HUDEP-2 (cell line): ENCODE measurements at regions not wholly inside any gene's neighbourhood (a gene's known extent, or its start where the extent isn't known, plus 50 kb on each side); places are given as distances from the start of the nearest gene placed in this dataset.

Experiments used
- DNase-seq, 76 experiments: peaks; one replicate each; lab custom pipeline; 2025; ENCODE audit not compliant: unreplicated experiment in 76 of 76; lab: John Stamatoyannopoulos, UW

- DNase-seq = no peak
Observed at GRCh38 chr12:126112849-126113248, 1047.6 kb downstream of the AACS start.

DNA sequence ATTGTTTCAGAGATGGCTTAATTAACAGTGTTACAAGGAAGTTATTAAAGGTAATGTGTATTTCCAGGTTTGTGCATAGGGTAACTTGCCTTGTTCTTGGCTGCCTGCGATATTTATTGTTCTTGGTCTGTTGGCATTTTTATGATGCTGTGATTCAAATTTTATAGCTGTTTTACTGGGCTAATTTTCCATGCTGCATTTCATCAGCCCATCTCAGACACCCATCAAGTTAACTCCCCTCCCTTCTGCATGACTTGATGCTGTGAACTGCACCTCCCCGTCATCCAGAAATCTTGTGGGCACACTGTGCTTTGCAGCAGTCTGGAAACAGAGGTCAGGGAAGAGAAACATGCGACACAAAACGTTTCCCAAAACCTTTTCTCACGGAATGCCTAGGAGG is 1049.2 kb downstream of the AACS start:
- DNase-seq = no peak

DNA sequence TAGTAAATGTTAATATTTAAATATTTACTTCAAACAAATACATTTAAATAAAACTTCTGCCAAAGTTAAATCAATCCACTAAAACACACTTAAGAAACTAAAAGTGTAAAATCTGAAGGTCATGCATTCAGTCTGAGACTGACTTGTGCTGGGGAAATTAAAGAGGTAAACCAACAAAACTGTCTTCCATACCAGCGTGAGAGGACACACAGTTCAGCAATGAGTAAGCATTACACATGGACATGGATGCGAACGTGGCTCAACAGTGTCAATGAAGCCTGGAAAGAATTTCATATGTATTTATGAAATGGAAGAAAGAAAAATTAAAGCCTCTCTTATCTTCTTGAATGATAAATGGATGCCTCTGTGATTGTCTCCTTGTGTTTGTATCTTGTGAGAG is 1052.3 kb downstream of the AACS start:
- no peak for DNase-seq

- no peak for DNase-seq
Observed at GRCh38 chr12:126139355-126139754, 1074.1 kb downstream of the AACS start.

DNA sequence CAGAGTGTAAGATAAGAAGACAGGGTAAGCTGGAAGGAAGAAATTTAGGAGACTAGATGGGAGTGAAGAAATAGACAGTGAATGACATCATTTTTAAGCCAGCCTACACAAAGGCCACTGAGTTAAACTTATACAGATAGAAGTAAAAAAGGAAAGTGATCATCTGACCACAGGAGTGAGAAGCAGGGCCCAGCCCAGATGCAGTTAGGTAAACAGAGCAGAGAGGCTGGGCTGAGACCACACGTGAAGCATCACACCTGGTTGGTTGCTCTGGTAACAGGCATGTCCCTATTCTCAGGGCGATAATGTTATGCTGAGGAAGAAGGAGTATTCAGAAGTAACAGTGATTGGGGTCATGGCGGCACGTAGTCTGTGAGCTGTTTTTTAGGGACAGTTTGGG is 1079.4 kb downstream of the AACS start:
- no peak for DNase-seq

DNA sequence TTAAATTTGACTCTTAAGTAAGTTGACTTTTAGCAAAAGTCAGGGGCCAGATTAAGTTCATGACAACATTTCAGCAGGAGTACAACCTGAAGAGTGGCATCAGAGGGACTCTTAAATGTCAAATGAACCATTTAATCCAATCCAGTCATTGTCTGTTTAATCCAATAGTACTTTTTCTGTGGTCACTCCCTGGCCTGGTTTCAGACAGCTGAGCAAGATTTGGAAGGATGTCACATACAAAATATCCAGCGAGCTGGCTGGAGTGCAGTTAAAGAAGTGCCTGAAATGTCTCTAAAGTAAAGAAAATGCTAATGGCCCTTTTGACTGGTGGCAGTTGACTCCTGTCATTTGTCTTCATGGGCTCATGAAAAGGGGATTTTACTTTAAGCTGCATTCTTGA is 1082.1 kb downstream of the AACS start:
- DNase-seq = no peak

GRCh38 chr12:126156806-126157574 is 1091.8 kb downstream of the AACS start:
- no peak for DNase-seq

DNA sequence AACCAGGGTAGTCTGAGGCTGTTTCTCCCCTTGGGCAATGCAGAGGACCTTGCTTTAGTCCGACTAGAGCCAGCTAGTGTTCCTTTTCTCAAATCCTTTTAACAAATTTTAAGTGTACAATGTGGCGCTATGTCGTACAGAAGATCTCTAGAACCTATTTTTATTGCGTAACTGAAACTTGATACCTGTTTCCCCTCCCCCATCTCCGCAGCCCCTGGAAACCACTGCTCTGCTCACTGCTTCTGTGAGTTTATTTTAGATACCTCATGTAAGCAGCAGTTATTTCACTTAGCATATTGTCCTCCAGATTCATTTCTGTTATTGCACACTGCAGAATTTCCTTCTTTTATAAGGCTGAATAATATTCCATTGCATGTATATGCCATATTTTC is 1092.3 kb downstream of the AACS start:
- DNase-seq = no peak

DNA sequence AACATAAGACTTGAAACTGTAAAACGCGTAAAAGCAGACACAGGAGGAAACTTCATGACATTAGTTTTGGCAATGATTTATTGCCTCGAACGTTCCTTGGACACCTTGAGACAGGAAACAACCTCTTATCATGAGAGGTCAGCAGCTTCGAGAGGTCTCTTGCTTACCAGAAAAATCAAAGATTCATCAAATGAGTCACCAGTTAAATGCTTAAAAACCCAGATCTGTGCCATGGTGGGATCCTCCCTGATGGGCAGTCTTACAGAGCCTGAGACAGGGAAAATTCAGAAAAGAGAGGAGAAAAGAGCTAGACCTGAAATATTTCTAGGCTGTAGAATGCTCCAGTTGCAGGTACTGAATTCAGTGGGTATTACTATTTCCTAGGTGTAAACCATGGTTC is 1093.9 kb downstream of the AACS start:
- no peak for DNase-seq

DNA sequence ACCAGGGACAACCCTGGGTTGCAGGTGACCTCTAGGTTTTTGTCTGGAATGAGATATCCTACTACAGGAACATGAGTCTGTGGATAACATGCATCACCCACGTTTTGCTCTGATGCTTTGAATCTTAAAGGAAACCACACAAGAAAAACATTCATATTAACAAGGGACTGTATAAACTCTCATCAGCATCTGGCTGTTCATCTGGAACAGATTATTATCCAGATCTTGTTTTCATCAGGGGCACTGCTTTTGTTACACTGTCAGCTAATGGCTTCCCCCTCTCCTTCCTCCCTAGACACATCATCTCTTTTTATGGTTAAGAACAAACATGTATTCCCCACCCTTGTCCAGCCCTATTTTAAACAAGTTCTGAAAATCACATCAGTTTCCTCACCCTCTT is 1095.7 kb downstream of the AACS start:
- no peak for DNase-seq

DNA sequence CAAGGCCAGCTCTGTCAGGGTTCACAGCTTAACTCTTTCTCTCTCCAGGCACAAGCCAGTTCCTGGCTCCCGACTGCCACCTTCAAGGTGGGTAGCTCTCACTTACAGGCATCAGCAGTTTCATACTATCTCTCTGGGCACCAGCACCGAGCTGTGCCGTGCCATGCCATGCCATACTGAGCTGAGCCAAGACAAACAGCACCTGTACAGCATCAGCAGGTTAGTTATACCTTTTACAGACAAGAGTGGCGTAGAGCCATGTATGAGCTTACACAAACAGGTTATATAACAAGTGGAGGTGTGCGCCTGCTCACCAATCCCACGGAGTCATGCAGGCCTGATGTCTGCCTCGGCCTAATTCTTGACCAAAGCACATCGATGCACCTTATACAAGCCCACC is 1098.7 kb downstream of the AACS start:
- DNase-seq = no peak

DNA sequence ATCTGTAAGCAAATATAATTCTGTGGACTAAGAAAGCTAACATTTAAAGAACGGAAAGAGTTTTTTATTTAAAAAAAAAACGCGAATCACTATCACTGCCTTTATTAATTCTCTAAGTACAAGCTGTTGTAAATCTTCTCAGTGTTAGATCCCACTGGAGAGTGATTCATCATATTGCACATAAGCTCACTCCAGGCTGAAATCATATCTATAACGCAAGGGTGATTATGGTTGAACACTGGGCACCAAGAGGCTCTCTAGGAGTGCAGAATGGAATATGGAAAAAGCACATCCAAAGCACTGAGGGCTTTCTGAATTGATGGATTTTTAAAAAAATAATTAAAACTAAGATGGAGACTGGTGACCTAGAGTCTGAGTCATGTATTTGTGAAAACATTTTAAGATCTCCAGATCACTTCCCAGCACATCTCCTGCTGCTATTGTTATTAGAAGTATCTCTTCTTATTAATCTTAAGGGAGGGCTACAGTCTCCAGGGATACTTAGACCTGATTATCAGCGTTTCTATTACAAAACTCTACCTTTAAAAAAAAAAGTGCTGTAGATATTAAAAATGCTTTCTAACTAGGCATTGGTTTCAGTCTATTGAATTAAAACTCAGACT is 1106.8 kb downstream of the AACS start:
- DNase-seq = no peak

DNA sequence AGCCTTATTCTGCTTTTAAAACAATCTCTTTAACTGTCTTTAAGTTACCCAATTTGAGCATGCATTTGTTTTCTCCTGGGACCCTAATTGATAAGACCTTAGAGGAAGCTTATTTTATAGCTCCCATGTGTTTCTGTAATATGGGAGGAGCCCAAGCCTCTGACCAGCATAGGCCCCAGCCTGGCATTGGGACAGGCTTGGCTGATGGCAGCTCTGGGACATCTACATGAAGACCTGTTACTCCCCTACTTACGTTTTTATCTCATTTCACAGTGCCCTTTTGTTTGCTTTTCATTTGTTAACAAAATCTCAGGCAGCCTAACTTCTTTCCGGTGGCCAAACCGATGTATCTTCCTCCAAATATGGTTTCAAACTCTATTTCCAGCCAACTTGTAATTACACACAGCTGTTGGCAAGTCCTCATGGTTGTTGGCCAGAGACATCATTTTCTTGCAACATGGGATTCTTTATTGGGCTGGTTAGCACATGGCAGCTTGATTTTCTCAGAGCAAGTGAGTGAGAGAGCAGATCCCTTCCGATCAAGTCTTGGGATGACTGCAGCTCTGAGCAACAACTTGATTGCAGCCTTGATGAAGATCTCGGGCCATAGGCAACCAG is 1117.5 kb downstream of the AACS start:
- DNase-seq = no peak

GRCh38 chr12:126185025-126185424 is 1119.8 kb downstream of the AACS start:
- no peak for DNase-seq

DNA sequence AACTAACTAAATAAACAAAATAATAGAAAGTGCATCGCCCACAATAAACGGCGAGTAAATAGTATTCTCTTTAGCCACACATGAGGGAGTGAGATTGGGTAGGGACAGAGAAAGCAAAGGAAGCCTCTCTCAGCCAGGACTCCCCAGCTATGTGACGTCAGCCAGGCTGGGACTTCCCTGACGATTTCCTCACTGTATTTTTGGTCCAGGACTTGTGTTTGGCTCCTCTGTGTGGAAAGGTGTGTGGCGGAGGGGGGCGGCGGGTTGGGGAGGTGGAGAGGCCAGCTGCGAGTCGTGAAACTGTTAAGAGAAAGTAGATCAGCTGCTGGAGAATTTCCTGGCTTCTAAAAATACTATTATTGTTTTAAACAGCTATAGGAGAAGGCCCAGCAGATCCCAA is 1124.6 kb downstream of the AACS start:
- DNase-seq = no peak

GRCh38 chr12:126191031-126191891 is 1126.0 kb downstream of the AACS start:
- DNase-seq = no peak

GRCh38 chr12:126191949-126192348 is 1126.7 kb downstream of the AACS start:
- no peak for DNase-seq

DNA sequence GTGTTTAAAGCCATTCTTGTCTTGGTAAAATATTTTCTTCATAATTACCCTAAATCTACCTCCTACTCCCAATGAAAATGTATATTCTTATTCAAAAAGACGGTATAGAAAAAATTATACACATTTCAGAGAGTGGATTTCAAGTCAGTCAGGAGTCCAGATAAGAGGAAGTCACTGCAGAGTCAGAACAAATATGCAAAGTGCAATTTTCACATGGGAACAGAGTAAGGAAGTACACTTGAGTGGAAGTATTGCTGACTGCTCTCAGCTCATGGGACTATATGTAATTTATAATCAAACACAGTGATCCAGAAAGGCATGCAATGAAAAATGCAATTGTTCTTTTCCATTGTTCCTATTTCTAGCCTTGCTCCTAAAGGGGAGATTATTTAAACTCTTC is 1128.0 kb downstream of the AACS start:
- DNase-seq = no peak

DNA sequence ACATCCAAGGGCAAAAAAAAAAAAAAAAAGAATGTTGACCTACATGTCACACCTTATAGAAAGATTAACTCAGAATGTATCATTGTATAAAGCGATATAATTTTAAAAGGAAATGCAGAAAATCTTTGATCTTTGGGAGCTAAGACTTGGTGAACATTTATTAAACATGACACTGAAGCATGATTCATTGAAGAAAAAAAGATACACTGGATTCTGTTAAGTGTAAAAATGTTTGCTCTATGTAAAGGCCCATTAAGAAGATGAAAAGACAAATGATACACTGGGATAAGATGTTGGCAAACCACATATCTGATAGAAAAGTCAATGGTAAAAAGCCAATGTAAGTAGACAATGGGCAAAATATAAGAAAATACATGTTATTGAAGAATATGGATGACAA is 1131.0 kb downstream of the AACS start:
- no peak for DNase-seq

DNA sequence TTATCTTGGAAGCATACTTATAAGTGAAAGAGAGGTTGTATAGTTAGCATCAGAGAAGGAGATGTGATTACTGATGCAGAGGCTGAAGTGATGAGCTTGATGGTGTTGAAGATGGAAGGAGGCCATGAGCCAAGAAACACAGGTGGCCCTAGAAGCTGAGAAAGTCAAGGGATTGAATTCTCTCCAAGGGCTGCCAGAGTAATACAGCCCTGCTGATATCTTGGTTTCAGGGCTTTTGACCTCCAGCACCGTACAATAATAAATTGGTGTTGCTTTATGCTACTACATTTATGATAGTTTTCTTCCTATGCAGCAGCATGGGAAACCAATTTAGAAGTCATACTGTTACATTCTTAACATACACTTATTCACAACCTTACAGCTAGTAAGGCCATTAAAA is 1133.3 kb downstream of the AACS start:
- DNase-seq = no peak

DNA sequence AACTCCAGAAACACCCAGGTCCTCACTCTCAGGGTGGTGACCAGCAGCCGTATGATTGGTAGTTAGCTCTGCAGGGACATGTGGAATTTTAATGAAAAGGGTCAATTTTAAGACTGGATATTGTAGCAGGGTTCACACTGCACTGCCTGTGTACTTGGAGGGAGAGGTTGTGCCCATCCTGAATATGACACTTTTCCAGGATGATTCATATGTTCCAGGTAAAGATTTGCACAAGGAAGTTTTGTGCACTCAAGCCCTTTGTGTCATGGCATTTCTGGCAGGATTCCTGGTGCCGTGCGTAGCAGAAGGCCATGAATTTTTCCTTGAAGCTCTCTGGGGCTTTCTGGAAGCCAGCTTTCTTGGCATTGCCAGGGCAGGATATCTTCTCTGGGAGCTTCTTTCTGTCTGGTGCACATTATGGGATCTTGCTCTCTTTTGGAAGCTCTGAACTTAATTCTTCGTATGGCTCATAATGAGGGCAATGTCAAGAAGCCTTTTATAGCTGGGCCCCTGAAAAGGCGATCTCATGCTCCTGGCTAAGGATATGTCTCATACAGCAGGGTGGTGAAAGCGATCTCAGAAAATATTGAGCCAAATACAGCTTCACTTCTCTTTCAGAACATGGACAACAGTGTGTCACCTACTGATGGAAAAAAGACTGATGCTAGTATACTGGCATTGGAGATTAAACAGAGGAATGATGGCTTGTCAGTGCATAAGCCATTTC is 1133.9 kb downstream of the AACS start:
- DNase-seq = no peak
